ENCODE measurements at regions not wholly inside any gene's neighbourhood (a gene's known extent, or its start where the extent isn't known, plus 50 kb on each side); places are given as distances from the start of the nearest gene placed in this dataset.

DNA sequence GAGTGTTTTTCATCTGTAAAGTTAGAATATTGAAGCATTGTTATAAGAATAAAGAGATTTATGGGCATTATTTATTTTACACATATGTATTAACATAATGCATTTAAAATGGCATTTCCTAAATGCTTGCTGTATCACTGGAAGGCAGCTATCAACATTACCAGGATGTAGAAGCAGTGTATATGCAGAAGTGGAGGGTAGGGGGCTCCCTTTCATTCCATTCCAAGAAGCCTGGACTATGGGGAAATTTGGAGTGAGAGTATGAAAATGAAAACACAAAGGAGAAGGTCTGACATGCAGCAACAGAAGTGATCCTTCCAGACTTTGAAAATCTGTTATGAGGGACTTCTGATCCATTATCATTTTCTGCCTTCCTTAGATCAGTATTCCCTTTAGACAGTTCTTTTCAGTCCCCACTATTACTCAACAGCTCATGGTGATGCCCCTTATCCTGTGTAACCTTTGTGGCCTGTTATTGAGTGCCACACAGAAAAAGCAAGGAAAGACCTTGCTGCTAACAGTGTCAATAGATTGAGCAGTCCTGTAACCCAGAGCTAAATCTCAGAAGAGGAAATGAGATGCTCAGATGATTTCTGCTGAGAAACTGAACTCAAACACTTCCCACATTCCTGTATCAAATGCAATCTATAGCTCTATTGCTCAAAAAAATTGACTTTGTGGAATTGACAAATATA is 216.6 kb downstream of the HNMT start:
- DNase-seq: no peak

DNA sequence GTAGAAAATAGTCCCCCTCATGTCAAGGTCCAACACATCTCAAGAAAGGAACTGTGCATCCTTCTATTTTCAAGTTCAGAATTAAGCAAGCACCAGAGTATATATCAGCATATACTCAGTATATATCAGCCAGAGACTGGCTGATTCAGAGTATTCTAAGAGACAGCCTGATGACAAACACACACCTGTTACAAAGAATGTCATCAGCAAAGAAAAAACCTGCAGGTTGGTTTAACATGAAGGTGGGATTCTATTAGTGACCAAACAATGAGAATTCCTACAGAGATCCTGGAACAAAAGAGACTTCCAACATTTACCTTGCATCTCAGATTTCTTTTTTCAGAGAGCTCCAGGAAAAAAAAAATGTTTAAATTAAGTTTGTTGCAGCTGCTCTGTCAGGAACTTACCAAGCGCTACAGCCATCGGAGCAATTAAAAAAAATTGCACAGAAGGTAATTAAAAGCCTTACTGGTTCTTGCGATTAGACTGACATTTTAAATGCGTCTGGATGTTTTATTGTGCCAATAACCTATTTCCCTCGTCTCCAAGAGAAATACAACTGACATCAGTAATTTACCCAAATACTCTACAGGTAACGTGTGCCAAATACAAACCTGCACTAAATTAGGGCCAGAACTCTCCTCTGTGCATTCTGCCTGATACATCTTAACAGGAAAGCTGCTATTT is 218.1 kb downstream of the HNMT start:
- peak; percentile 6 to 49 for DNase-seq

DNA sequence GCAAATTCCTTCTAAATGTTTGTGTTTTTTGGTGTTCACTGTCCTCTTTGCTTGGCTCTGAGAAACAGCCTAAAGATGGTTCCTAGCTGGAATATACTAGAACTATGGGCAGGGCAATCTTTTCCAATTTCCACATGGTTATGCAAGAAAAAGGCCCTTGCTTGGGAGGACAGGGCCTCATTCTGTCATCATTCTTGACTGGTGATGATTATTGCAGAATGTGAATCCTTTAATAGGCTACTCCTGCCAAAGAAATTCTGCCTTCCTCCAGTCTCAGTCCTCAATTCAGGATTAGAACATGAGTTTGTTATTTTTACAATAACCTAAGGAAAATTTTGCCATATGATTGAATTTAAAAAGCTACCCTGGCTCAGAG is 218.7 kb downstream of the HNMT start:
- no peak for DNase-seq

DNA sequence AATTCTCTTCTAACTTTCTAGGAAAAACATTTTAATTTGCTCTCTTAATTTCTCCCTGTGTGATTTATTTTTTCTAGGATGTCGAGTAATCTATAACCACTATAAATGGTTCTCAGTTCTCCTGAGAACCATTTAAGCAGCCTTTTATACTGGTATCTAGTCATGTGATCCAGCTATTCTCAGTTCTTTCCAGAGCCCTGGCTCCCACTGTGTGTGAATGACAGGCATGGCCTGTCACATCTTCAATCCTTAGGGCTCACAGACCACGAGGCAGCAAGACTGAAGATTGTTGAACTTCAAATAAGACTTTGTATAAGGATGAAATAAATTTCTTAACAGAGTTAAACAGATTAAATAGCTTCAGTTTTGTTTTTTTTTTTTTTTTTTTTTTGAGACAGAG is 219.4 kb downstream of the HNMT start:
- no peak for DNase-seq

DNA sequence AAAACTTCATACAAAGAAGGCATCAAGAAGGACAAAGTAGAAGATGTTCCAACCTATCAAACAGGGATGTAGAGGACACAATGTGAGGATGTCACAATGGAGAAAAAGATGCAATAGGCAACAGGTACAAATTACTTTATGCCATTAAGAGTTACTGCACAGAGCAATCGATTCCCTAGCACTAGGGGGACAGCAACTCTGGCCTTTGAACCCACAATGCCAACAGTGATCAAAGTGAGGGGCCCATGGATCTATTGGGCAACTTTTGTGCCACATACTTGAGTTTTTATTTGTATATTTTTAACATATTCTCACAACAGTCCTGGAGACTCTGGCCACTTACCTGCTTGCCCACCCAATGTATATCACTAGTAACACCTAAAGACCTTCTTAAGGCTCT is 220.2 kb downstream of the HNMT start:
- DNase-seq: no peak

DNA sequence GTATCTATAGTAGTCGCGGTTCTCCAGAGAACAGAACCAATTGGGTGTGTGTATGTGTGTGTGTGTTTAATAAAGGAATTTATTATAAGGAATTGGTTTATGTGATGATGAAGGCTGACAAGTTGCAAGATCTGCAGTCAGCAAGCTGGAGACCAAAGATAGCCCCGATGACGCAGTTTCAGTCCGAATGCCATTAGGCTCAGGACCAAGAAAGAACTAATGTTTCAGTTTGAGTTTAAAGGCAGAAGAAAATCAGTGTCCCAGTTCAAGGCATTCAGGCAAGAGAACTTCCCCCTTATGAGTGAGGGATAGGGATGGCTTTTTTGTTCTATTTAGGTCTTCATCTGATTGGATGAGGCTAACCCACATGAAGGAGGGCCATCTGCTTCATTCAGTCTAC is 221.6 kb downstream of the HNMT start:
- no peak for DNase-seq

DNA sequence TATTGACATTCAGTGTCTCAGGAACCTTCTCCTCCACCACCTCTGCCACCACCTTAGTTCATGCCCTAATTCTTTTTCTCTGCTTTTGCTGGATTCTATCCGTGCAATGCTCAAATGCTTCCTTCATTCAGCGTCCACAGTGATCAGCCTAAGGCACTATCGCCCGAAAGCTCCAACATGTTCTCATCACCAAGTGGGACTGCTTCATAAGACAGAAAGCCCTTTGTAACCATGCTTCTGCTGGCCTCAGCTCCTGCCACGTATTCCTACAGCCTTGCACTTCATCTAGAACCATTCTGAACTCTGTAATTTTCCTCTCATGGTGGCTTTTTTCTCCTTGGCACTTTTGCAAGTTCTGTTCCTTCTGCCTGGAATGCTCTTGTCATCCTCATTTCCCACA is 222.9 kb downstream of the HNMT start:
- DNase-seq: no peak

DNA sequence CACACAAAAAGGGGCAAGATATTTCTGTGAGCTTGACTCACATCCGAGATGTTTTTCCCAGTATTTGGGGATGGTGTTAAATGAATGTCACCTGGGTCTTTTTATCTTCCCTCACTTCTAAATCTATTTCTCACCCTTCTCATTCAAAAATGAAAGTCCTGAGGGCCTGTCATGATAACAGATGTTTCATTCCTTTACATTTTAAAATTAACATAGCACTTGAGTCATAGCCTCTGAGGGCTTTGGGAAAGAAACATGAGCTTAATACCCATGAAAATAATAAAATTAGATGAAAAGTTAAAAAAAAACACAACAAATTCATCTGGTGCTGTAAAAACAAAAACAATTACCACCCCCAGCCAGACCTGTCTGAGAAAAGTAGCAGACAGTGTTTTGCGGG is 226.7 kb downstream of the HNMT start:
- DNase-seq: no peak

DNA sequence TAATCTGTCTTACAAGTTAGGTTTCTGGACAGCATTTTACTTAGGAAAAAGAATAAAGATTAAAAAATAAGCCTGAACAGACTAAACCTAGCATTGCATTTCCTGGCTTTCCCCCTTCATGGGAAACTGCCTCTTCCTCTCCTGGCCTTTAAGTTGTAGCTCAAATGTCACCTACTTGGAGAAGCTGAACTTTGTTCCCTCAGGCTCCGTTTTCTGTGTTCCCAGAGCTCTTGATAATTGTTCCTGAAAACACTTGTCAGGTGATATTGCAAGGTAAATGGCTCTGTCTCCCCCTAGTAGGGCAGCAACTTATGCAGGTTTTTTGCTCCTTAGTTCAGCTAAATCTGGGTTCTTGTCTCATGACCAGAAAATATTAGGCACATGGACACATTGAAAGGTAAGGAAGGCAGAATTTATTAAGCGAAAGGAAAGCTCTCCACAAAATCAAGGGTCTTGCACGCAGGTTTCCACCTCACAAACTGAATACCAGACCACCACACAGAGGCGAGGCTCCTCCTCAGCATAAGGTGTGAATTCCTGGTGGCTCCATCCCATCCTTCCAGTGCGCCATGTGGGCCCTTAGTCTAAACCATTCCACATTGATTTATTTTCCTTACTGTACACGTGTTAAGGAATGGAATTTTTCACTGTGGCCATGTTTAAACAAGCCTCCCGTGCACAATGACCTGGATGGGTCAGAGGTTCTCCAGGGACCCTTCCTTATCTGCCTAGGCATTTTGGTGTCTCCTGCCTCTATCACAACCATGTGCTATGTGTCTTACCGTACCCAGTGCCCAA is 229.3 kb downstream of the HNMT start:
- DNase-seq: no peak

DNA sequence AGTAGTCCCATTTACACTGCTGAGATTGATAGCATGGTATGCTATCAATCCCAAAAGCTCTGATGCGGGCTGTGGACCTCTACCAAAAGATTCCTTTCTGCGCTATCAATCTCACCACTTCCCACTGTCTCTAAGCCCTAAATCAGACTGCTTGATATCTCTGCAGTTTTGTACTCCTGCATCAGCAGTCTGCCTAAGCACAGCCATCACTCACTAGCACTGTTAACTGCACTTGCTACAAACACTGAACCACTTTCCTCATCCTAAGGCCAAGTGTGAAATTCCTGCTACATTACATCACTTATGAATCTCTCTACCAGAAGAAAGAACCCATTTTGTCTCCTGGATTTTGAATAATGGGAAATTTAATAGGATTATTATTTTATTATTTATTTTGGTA is 237.0 kb downstream of the HNMT start:
- DNase-seq: no peak

DNA sequence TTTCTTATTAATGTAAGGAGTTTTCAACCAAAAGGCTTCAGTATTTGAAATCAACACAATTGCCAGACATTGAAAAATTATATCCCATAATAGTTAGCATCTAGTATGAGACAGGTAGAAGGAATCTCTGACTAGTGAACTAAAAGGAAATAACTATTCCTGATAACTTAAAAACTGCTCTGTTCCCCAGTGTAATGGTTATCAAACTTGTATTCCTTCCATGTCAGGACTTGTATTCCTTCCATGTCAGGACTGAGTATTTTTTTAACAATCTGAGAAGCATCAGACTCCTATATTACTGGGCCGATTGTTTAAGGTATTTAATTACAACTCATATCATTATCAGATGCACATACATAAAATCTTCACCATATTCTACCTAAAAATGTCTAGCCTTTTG is 238.5 kb downstream of the HNMT start:
- no peak for DNase-seq

DNA sequence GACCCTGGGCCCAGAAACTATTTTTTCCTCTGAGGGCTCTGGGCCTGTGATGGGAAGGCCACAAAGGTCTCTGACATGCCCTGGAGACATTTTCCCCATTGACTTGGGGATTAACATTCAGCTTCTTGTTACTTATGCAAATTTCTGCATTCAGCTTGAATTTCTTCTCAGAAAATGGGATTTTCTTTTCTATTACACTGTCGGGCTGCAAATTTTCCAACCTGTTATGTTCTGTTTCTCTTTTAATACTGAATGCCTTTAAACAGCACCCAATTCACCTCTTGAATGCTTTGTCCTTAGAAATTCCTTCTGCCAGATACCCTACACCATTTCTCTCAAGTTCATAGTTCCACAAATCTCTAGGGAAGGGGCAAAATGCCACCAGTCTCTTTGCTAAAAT is 241.0 kb downstream of the HNMT start:
- no peak for DNase-seq

DNA sequence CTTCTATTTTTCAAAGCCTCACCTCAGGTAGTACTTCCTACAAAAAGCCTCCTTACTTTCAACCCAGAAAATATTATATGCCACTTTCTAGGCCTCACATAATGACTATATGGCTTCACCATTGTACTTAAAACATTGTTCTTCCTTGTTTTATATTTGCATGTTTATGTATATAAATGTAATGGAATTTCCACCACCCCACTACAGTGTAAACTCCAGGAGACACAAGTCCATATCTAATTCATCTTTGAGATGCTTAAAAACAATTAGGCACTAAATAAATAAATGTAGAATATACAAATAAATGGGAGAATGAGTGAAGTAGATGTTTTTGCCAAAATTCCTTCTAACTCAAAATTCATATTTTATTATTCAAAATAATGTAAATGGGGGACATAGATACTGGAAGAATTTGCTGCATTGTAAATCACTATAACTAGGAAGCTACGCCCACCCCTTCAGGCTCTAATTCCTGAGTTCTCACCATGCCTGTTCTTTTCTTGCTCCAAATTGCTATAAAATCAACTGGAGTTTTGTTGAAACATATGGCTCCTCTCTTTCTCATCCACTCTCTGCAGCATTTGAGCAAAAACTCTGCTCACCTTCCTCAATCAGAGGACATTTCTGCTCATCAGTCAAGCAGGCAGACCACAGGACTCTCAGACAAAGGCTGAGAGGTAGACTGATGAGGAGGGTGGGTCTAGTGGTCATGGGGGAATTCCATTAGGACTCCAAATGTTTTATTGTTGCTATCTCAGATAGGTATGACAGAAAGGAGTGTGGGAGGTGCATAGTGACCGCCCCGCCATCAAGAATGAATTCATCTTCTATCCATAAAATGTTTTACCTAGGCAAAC is 243.0 kb downstream of the HNMT start:
- DNase-seq: no peak

DNA sequence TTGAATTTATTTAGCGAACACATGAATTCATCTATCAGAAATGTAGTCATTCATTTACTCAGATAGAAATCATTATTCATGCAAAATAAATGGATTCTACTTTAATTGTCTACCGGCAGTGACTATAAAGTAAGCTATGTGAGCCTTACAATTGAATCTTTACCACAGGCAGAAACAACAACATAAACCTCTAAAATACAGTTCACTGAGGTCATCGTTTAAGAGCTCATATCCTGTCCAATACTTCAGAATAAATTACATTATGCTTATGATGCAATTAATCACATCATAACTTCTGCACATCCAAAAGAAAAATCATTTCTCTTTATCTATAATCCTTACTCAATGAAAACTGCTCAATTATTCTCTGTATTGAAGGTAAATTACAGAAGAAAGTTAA is 244.7 kb downstream of the HNMT start:
- DNase-seq: no peak

DNA sequence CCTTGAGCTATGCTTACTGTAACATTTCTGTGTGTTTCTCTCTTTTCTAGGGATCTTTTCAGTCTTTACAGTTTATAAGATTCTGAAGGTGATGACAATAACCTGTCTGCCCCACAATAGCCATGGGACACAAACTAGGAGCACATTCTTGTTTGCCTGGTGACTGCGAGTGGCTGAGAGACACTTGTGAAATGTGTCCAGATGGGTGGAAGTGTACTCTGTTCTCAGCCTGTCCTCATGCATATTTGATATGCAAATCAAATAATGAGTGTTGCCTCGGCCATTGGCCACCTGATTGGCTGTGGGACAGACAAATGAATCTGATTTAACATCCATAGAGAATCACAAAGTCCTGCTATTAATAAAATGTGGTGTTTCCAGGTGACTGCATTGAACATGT is 246.2 kb downstream of the HNMT start:
- no peak for DNase-seq

DNA sequence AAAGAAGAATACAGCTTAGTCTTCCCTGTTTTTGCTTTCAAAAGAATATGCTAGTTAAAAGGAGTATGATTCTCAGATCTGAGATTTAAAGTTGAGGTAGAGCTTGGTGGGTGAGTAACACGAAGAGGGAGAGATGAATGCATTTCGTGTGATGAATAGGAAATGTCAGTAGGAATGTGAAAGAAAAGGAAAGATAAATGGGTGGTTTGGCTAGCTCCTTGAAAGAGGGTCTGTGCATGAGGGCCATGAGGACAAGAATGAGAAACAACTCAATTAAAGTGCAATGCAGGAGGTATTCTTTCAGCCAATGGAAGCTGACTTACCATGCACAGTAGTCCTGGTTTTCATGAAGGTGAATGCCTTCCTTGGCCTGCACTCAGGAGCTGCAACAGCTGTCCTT is 248.2 kb downstream of the HNMT start:
- no peak for DNase-seq

DNA sequence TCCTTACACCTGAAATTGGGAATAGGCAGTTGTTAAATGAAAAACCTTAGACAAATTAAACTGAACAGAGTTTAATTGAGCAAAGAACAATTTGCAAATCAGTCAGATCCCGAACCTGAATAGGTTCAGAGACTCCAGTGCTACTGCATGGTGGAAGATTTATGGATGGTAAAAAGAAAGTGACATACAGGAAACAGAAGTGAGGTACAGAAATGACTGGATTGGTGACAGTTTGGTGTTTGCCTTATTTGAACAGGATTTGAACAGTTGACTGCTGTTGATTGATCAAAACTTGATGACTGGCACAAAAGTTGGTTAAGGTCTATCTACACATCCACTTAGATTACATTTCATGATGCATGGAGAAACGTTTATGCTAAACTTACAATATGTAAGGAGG is 248.8 kb downstream of the HNMT start:
- DNase-seq: no peak

DNA sequence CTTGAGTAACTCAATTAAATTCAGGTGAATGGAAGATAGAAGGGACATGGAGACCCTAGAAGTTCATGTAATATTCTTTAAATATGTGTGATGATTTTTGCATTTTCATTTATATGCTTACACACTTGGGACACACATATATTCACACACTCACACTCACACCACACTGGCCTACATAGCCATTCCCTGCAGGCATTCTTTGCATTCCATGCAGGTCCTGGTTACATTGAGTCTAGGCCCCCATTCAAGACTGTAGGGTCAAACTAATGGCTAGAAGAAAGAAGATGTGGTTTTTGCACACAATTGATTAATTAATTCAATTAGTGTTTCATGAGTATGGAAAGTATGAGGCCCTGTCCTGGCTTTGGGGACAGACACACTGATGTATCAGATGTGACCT is 249.4 kb downstream of the HNMT start:
- no peak for DNase-seq

DNA sequence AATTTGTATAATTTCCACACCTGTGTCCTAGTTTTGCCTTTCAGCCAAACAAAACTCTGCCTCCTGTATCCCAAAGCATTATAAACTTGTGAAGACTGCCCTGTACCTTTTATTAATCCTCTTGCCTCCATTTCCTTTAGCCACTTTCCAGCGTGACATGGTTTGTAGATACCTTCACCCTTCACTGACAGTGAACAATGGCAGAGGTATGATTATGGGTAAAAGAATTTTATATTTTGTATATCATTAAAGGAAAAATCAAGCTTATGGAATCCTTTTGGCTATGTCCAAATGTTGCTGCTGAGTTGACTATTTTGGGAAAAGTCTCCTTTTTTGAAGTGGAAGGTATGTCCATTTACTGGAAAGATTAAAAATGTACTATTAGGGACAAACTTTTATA is 251.7 kb downstream of the HNMT start:
- no peak for DNase-seq

DNA sequence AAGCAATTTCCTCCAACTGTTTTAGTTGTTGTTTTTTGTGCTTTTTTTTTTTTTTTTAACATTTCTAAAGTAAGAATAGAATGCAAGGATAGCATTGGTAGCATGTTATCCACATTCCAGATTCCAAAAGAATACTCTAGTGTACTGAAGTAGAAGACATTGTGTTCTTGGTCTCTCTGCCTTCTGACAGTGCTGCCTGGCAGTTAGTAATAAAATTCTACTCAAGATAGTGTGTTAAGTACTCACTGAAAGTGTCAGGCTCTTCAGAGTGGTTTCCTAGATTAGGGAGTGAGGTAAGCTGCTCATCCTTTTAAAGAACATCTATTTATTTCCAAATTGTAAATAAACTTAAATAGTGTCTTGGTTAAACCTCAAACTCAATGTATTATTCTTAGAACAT is 253.7 kb downstream of the HNMT start:
- no peak for DNase-seq

DNA sequence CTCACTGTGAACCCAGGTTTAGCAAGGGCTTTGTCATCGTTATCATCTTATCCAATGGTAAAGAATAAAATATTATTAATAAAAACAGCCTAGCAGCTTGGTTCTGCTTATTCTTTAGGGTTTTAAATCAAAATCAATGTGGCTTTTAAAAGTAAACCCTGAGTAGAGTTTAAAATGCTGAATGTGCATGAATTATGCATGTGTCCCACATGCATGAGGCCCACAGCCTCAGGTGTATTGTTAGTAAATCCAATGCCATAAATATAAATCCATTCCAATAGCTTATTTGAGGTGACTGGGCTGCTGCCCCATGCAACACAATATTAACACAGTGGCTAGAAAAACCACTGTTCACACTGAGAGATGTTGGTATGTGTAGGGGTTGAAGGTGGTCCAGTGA is 254.1 kb downstream of the HNMT start:
- no peak for DNase-seq

DNA sequence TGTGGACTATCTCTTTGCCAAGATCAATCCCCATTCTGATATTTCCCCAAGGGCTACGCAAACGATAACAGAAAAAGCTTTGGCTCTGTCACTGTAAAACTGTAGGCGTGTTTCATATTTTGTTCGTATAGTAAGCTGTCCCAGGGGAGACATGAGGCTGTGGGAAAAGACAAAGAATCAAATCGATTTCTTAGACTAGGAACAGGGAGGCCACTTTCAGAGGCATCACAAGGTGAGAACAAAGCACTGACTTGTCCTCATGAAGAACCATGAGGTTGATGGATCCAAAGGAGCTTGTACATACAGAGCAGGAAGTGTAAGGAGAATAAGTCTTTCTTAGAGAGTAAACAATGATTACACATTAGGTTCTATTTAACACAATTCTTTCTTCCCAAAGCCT is 255.7 kb downstream of the HNMT start:
- DNase-seq: no peak

DNA sequence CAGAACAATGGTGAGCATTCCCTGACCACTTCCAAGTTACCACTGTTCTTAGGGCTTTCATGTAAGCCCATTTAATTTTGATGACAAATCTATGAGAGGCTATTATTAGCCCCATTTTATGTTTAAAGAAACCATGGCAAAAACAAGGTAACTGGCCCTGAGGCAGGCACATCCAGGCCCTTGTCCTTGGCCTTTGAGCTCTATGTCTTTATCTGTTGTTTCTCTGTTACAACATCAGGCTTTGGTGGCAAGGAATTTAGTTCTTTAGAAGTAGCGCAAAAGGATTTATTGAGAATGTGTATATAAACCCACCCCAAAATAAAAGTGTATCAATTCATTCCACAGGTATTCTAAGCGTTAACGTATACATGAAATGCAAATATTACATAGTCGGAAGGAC is 257.1 kb downstream of the HNMT start:
- no peak for DNase-seq
